PFSK-1 (cell line): ENCODE measurements at regions not wholly inside any gene's neighbourhood (a gene's known extent, or its start where the extent isn't known, plus 50 kb on each side); places are given as distances from the start of the nearest gene placed in this dataset.

ENCODE experiments used
- TAF1 ChIP-seq: IDR thresholded peaks from 2 replicates; pipeline ENCODE4 v1.6.1; 2012; ENCODE audit warnings: low read length, control low read depth, borderline replicate concordance; ENCODE audit not compliant: insufficient read depth
- TF ChIP-seq, protein P1 (sequence below), 2 experiments: IDR thresholded peaks; 2 replicates each; pipeline versions ENCODE4 v1.6.1 to v1.8.0; 2011 to 2012; ENCODE audit warnings: low read depth in 2 of 2, low read length in 2 of 2, control low read depth in 1 of 2, inconsistent platforms in 1 of 2, mild to moderate bottlenecking in 1 of 2, moderate library complexity in 1 of 2; ENCODE audit not compliant: insufficient read depth in 1 of 2

DNA sequence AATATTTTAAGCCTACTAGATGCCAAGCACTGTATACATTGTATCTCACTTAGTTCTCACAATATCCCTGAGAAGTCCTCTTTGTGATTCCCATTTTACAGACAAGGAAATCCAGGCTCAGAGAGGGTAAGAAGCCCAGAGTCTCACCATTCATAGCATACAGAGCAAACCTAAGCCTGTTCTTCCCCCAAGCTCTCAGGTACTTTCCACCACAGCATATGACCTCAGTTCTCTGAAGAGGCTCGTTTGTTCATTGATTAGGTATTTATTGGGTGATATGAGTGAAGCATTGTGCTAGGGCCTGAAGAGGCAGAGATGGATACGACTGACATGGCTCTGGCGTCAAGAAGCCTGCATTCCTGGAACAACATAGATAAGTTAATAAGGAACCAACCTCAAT, 310.9 kb upstream of the UMPS start:
- no peak for TF ChIP-seq TAF1
- TF ChIP-seq, protein P1, sequence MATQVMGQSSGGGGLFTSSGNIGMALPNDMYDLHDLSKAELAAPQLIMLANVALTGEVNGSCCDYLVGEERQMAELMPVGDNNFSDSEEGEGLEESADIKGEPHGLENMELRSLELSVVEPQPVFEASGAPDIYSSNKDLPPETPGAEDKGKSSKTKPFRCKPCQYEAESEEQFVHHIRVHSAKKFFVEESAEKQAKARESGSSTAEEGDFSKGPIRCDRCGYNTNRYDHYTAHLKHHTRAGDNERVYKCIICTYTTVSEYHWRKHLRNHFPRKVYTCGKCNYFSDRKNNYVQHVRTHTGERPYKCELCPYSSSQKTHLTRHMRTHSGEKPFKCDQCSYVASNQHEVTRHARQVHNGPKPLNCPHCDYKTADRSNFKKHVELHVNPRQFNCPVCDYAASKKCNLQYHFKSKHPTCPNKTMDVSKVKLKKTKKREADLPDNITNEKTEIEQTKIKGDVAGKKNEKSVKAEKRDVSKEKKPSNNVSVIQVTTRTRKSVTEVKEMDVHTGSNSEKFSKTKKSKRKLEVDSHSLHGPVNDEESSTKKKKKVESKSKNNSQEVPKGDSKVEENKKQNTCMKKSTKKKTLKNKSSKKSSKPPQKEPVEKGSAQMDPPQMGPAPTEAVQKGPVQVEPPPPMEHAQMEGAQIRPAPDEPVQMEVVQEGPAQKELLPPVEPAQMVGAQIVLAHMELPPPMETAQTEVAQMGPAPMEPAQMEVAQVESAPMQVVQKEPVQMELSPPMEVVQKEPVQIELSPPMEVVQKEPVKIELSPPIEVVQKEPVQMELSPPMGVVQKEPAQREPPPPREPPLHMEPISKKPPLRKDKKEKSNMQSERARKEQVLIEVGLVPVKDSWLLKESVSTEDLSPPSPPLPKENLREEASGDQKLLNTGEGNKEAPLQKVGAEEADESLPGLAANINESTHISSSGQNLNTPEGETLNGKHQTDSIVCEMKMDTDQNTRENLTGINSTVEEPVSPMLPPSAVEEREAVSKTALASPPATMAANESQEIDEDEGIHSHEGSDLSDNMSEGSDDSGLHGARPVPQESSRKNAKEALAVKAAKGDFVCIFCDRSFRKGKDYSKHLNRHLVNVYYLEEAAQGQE (IDR thresholded peaks at IDR 0.05; ENCODE audit: insufficient read depth in 1 of 2, low read depth in 2 of 2, low read length in 2 of 2), result no peak
